ENCODE measurements at regions not wholly inside any gene's neighbourhood (a gene's known extent, or its start where the extent isn't known, plus 50 kb on each side); places are given as distances from the start of the nearest gene placed in this dataset.

- H3K9me2 ChIP-seq (replicated peaks; ENCODE audit: low read length): no peaks in the 10 kb centered on the region
- H3K79me2 ChIP-seq (ENCODE audit: low read length): no peaks in the 10 kb centered on the region
- H3F3A ChIP-seq (ENCODE audit: low read length, unreplicated experiment): no peaks in the 10 kb centered on the region
- CTCF ChIA-PET: no interaction called here
- BruUV-seq (replicated peaks): no TSS peak
- H3K27me3 ChIP-seq (ENCODE audit: low read length): no peaks in the 10 kb centered on the region
- H3K9me3 ChIP-seq (ENCODE audit: low read length): no peaks in the 10 kb centered on the region
- POLR2A ChIA-PET (ENCODE audit: unreplicated experiment): no interaction called here
- H3K4me2 ChIP-seq (ENCODE audit: low read length): no peak overlapping the region
- no peak overlapping the region for H3K9ac ChIP-seq (ENCODE audit: low read length)
- H3K27ac ChIP-seq (ENCODE audit: low read length): no peak overlapping the region
- H3K4me1 ChIP-seq (ENCODE audit: insufficient read depth, low read length): peaks cover 32% of the 10 kb centered on the region
- no peak overlapping the region for H3K4me3 ChIP-seq (ENCODE audit: low read length)
- TF ChIP-seq EZH2 (IDR thresholded peaks at IDR 0.05; ENCODE audit: low read length, unreplicated experiment) (no peak), CTCF (conservative IDR thresholded peaks at IDR 0.05; ENCODE audit: low read depth, low read length) (no peak), EZH2phosphoT487 (IDR thresholded peaks at IDR 0.05; ENCODE audit: borderline replicate concordance, low read length) (no peak)
- no peaks in the 10 kb centered on the region for H4K20me1 ChIP-seq (ENCODE audit: low read length)
- H3K36me3 ChIP-seq (ENCODE audit: low read depth, low read length): no peaks in the 10 kb centered on the region
- H2AFZ ChIP-seq (ENCODE audit: low read length): no peak overlapping the region
- ATAC-seq (no peak), DNase-seq (no peak)
- intact Hi-C loops (cut with micrococcal nuclease): loop anchor here (5.0 to 10.0 kb wide), 2 partner anchors 225 to 413 kb away; partner anchors contain the start of gene NRIP1
Observed at GRCh38 chr21:15289896-15290841, 225.4 kb upstream of the NRIP1 start.

GRCh38 chr21:15291621-15292266 lies 226.9 kb upstream of the NRIP1 start:
- no peaks in the 10 kb centered on the region for H3F3A ChIP-seq (ENCODE audit: low read length, unreplicated experiment)
- H3K9ac ChIP-seq (ENCODE audit: low read length): no peak overlapping the region
- H3K9me3 ChIP-seq (ENCODE audit: low read length): no peaks in the 10 kb centered on the region
- DNase-seq (peak; percentile 51), ATAC-seq (no peak)
- BruUV-seq (replicated peaks): no TSS peak
- H4K20me1 ChIP-seq (ENCODE audit: low read length): no peaks in the 10 kb centered on the region
- H3K4me1 ChIP-seq (ENCODE audit: insufficient read depth, low read length): peaks cover 32% of the 10 kb centered on the region
- TF ChIP-seq EZH2 (IDR thresholded peaks at IDR 0.05; ENCODE audit: low read length, unreplicated experiment) (no peak), EZH2phosphoT487 (IDR thresholded peaks at IDR 0.05; ENCODE audit: borderline replicate concordance, low read length) (no peak), CTCF (conservative IDR thresholded peaks at IDR 0.05; ENCODE audit: low read depth, low read length) (no peak)
- no peaks in the 10 kb centered on the region for H3K79me2 ChIP-seq (ENCODE audit: low read length)
- H3K4me3 ChIP-seq (ENCODE audit: low read length): no peak overlapping the region
- no peaks in the 10 kb centered on the region for H3K9me2 ChIP-seq (replicated peaks; ENCODE audit: low read length)
- H3K27me3 ChIP-seq (ENCODE audit: low read length): no peaks in the 10 kb centered on the region
- POLR2A ChIA-PET (ENCODE audit: unreplicated experiment): no interaction called here
- CTCF ChIA-PET: no interaction called here
- intact Hi-C loops (cut with micrococcal nuclease): loop anchor here (5.0 kb wide), 1 partner anchor 414 kb away; no protein-coding TSS in a partner anchor
- no peak overlapping the region for H3K27ac ChIP-seq (ENCODE audit: low read length)
- no peak overlapping the region for H2AFZ ChIP-seq (ENCODE audit: low read length)
- no peak overlapping the region for H3K4me2 ChIP-seq (ENCODE audit: low read length)
- no peaks in the 10 kb centered on the region for H3K36me3 ChIP-seq (ENCODE audit: low read depth, low read length)

Measured in PC-3 (cell line).